ENCODE measurements at regions not wholly inside any gene's neighbourhood (a gene's known extent, or its start where the extent isn't known, plus 50 kb on each side); places are given as distances from the start of the nearest gene placed in this dataset.

DNA sequence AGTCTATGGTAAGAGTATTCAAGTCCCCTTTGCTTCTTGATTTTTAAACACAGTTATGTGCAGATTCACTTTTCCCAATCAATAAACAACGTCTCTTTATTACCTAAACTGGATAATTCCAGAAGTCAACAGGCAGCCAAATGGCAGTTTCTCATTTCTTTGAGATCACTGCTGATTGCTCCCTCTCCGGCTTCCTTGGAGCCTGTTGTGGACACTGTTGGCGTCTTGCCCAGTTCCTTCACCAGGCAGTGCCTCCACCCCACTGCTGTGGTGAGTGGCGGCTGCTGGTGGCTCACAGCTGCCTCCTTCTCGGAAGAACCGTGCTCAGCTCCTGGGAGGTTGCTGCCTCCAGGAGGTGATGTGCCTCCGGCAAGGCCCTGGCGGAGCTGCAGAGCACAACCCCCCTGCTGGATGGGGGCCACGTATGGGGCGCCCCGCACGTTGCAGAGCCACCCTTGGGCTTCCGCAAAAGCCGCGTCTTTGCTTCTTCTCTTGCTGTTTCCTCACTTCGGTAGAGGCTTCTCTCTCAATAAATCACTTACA, 105.1 kb upstream of the CNKSR3 start:
- no peak for TF ChIP-seq GATA2 (IDR thresholded peaks at IDR 0.05; ENCODE audit: low read depth, low read length)
- TF ChIP-seq GATA3 (IDR thresholded peaks at IDR 0.05; ENCODE audit: low read depth, low read length) = no peak
